COLO668 (cell line): ENCODE measurements at regions not wholly inside any gene's neighbourhood (a gene's known extent, or its start where the extent isn't known, plus 50 kb on each side); places are given as distances from the start of the nearest gene placed in this dataset.

Experiments
- DNase-seq: peaks from one replicate; lab custom pipeline; 2025; ENCODE audit not compliant: unreplicated experiment; lab: John Stamatoyannopoulos, UW

- no peak for DNase-seq
Observed at GRCh38 chr10:112091703-112092102, 91.9 kb downstream of the GPAM start.

GRCh38 chr10:112092519-112092918 lies 91.0 kb downstream of the GPAM start:
- DNase-seq, result no peak

DNA sequence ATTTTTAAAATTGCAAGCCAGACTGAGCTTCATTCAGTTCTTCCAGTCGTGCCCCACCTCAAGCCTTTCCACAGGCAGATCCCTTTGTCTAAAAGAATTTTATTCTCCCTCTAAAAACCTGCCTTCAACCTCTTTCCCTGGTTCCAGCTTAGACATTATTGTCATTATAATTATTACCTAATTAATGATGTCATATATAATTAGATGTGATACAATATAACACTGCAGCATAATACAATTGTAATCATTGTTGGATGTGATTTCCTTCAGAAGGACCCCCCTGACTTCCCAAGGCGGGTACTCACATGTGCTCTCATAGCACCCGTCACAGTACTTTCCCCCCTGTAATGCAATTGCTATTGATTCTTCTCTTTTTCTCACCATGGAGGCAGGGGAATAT lies 88.6 kb downstream of the GPAM start:
- no peak for DNase-seq

- DNase-seq, result no peak
Observed at GRCh38 chr10:112095731-112096130, 87.8 kb downstream of the GPAM start.

DNA sequence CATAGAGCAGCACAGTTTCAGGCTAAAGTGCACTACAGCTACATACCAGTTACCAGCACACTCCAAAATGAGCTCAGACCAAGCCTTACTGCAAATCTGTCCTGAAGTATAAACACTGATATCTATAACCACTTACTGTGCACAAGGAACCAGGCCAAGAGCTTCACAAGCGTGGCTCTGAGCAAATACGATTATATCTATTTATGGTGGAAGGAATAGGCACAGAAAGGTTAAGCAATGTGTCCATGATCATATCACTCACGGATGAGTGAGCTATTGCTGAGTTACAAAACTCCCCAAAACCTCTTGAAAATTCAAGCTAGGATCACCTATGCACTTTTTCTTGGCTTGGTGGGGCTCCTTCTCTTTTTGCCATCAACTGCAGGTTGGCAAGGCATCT lies 84.9 kb downstream of the GPAM start:
- no peak for DNase-seq
